AG09319 (cell line): ENCODE measurements at regions not wholly inside any gene's neighbourhood (a gene's known extent, or its start where the extent isn't known, plus 50 kb on each side); places are given as distances from the start of the nearest gene placed in this dataset.
"Not testable (repeated sequence)": the region's sequence is repeated elsewhere in the genome, so short reads cannot be mapped to it uniquely, and the experiment has no call there.

ENCODE experiments used
- DNase-seq: peaks from one replicate; pipeline ENCODE4 v3.0.0-alpha.2; 2010; ENCODE audit warnings: low read depth; ENCODE audit errors: extremely low read depth
- CTCF ChIP-seq: IDR thresholded peaks from 2 replicates; pipeline ENCODE4 v1.5.1; 2011; ENCODE audit warnings: low read depth, mild to moderate bottlenecking, inconsistent platforms, low read length, moderate library complexity

GRCh38 chr5:39539470-39539869 is 114.7 kb upstream of the DAB2 start:
- no peak for DNase-seq
- TF ChIP-seq CTCF: no peak

GRCh38 chr5:39534690-39535089 is 109.9 kb upstream of the DAB2 start:
- TF ChIP-seq CTCF: no peak

GRCh38 chr5:39533749-39534148 is 109.0 kb upstream of the DAB2 start:
- no peak for DNase-seq
- TF ChIP-seq CTCF: no peak

More at GRCh38 chr5:39534690-39535089, 109.9 kb upstream of the DAB2 start:
- DNase-seq: no peak

GRCh38 chr5:39532511-39532910 is 107.7 kb upstream of the DAB2 start:
- no peak for TF ChIP-seq CTCF
- no peak for DNase-seq

- DNase-seq: no peak
- TF ChIP-seq CTCF: no peak
Measured at GRCh38 chr5:39531306-39531705, 106.5 kb upstream of the DAB2 start.

- no peak for DNase-seq
Measured at GRCh38 chr5:39526914-39527477, 102.2 kb upstream of the DAB2 start.

GRCh38 chr5:39525781-39526180 is 101.0 kb upstream of the DAB2 start:
- DNase-seq: not testable (repeated sequence)

More at GRCh38 chr5:39526914-39527477, 102.2 kb upstream of the DAB2 start:
- no peak for TF ChIP-seq CTCF

- DNase-seq: no peak
- TF ChIP-seq CTCF: no peak
Measured at GRCh38 chr5:39525271-39525670, 100.5 kb upstream of the DAB2 start.
